ENCODE measurements at regions not wholly inside any gene's neighbourhood (a gene's known extent, or its start where the extent isn't known, plus 50 kb on each side); places are given as distances from the start of the nearest gene placed in this dataset.

DNA sequence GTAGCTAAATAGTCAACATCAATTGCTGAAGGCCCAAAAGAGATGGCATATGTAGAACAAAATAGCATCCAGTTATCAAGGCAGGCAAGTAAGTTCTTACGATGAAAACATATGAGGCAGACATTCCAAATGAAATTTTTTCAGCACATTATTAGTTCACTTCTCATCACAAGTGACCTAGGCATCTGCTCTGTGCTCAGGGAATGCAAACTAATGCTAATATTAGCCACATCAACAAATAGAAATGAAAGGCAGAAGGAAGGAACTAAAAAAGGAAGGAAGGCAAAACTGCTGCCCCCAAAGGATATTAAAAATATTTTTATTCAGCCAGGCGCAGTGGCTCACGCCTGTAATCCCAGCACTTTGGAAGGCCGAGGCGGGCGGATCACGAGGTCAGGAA is 51.2 kb upstream of the ROCK1 start:
- 66% methylated on average over 7 of the region's 7 CpGs for WGBS
- no peaks in the 10 kb centered on the region for H3K9me3 ChIP-seq (ENCODE audit: control insufficient read depth, low read length)
- H3K4me1 ChIP-seq (ENCODE audit: control insufficient read depth, insufficient read depth, low read length): no peaks in the 10 kb centered on the region
- H3K27ac ChIP-seq (ENCODE audit: low read length): no peak overlapping the region
- H3K27me3 ChIP-seq (ENCODE audit: control insufficient read depth, insufficient read depth): no peaks in the 10 kb centered on the region
- DNase-seq (no peak), ATAC-seq (no peak)
- no peak overlapping the region for H3K4me3 ChIP-seq (ENCODE audit: low read length)
- intact Hi-C loops (cut with DNase I): no loop called here

DNA sequence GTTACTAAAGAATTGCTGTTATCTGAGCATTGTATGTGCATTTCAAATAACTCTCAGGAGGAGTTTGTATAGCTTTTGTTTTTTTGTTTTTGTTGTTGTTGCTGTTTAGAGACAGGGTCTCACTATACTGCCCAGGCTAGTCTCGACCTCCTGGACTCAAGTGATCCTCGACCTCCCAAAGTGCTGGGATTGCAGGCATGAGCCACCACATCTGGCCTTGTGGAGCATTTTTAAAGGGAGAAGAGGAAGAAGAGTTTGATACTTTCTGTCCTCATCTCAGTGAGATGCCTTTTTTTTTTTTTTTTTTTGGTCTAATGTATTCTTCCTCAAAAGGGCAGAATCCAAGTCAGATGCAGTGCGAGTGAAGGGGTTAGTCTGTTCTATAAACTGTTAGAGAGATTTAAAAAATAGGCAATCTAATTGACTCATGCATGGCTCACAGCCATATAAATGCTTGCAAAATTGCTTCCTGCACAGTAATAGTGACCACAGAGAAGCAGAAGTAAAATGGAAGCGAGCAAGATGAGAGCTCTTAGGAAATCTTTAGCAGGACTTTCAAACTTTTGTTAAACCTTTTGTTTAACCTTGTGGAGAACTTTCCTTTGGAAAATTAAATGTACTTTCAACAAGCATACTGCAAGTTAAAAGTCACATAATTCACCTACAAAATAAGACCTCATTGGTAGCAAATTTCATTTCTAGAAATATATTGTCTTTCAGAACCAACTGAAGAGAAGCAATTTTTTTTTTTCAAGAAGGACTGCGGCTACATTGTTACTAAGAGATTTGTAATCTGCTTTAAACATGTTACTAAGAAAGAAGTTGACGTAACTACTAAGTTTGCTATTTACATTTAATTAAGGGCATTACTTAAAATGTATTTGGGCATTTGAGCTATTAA is 52.3 kb upstream of the ROCK1 start:
- H3K9me3 ChIP-seq (ENCODE audit: control insufficient read depth, low read length): no peaks in the 10 kb centered on the region
- H3K27ac ChIP-seq (ENCODE audit: low read length): no peak overlapping the region
- no peak overlapping the region for H3K4me3 ChIP-seq (ENCODE audit: low read length)
- ATAC-seq (peak; percentile 65 to 73), DNase-seq (peak in 1 of 3 donors; percentile 50)
- H3K27me3 ChIP-seq (ENCODE audit: control insufficient read depth, insufficient read depth): no peaks in the 10 kb centered on the region
- 67% methylated on average over 6 of the region's 6 CpGs for WGBS
- H3K4me1 ChIP-seq (ENCODE audit: control insufficient read depth, insufficient read depth, low read length): no peaks in the 10 kb centered on the region
- intact Hi-C loops (cut with DNase I): no loop called here

DNA sequence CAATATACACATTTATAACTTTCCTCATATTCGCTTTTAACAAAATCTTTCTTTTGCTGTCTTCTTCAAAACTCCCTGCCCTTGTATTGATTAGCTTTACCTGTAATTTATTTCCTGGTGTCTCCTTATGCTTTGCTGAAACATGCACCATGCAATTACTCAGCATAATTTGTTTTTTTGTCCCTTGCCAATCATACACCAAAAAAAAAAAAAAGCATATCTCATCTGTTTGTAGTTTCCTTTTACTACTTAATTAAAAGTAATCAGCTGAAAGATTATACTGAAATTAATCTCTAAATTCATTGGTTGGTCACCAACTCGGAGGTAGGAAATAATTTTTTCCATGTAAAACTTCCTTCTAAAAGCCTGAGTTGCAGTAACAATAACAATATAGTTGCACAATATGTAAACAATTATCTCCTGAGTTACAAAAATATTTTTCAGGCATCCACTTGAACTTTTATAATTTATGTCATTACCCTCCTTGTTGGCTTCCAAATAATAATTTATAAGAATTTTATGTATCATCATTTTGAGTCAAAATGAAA is 53.0 kb upstream of the ROCK1 start:
- Histone ChIP-seq H3K4me3 (ENCODE audit: low read length) (no peak overlapping the region), H3K27ac (ENCODE audit: low read length) (no peak overlapping the region), H3K4me1 (ENCODE audit: control insufficient read depth, insufficient read depth, low read length) (no peaks in the 10 kb centered on the region), H3K9me3 (ENCODE audit: control insufficient read depth, low read length) (no peaks in the 10 kb centered on the region), H3K27me3 (ENCODE audit: control insufficient read depth, insufficient read depth) (no peaks in the 10 kb centered on the region)
- 66% methylated on average over 2 of the region's 2 CpGs for WGBS
- ATAC-seq: no peak
- intact Hi-C loops (cut with DNase I): no loop called here
- DNase-seq: no peak

DNA sequence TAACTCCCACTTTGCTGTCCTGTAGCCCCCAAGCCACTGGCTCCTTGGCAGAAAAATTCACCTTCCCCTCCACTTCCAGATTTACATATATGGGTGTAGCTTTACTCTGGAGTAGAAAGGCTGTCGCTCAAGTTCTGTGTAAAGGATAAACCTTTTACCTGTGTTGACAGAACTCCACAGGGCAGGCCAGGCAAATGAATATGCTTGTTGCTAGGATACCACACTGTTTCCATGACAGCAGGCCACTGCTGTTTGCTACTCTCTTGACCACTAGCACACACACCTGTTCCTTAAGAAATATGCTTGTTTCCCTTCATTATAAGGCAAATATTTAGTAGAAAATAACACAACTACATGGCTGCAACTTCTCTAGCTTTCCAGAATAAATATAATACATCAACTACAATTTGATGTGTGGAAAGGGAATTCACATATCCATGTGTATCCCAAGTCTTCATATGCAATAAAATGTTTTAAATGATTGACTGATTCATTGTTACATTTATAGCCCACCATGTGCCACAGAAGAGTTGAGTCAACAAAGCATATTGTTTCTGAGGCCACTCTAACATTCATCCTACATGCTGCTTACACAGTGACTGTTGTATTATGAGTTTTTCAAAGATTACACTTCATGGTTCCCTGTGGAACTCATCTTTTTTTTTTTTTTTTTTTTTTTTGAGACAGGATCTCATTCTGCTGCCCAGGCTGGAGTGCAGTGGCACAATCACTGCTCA is 56.2 kb upstream of the ROCK1 start:
- DNase-seq: no peak
- H3K27ac ChIP-seq (ENCODE audit: low read length): no peak overlapping the region
- no peaks in the 10 kb centered on the region for H3K9me3 ChIP-seq (ENCODE audit: control insufficient read depth, low read length)
- WGBS: 29% methylated on average over 1 of the region's 1 CpG
- no peak overlapping the region for H3K4me3 ChIP-seq (ENCODE audit: low read length)
- intact Hi-C loops (cut with DNase I): no loop called here
- no peaks in the 10 kb centered on the region for H3K27me3 ChIP-seq (ENCODE audit: control insufficient read depth, insufficient read depth)
- H3K4me1 ChIP-seq (ENCODE audit: control insufficient read depth, insufficient read depth, low read length): no peaks in the 10 kb centered on the region
- ATAC-seq: no peak

DNA sequence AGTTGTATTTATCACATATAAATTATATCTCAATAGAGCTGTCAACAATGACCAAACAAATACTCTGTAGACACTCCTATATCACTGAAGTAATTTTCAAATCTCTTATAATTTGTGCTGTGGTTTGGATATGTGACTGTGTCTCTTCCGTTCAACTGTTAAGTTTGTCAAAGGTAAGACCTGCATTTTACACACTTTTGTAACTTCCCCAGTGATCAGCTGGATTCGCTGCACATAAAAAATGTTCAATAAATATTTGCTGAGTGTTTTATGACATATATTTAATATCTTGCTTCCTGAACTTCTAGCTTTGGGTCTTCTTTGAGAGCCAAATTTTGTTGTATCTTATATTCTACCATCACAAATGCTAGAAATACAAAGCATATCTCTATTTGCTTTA is 57.3 kb upstream of the ROCK1 start:
- intact Hi-C loops (cut with DNase I): no loop called here
- DNase-seq (no peak), ATAC-seq (no peak)
- 83% methylated on average over 2 of the region's 2 CpGs for WGBS
- Histone ChIP-seq H3K27ac (ENCODE audit: low read length) (no peak overlapping the region), H3K27me3 (ENCODE audit: control insufficient read depth, insufficient read depth) (no peaks in the 10 kb centered on the region), H3K4me3 (ENCODE audit: low read length) (no peak overlapping the region), H3K4me1 (ENCODE audit: control insufficient read depth, insufficient read depth, low read length) (no peaks in the 10 kb centered on the region), H3K9me3 (ENCODE audit: control insufficient read depth, low read length) (no peaks in the 10 kb centered on the region)

DNA sequence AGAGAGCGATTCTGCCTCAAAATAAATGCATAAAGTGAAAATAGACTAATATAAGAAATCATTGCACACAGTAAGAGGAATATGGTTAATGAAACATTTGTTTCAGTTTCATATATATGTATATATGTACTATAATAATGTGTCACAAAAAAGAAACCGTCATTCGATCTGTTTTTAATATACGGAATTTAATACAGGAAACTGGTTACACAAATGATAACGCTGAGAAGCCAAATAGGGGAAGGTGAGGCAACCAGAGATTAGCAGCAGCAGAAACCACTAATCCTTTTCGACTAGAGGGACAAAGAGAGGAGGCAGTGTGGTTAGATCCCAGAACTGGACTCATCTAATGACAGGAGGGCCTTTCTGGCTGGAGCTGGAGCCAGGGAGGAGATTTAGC is 64.2 kb upstream of the GREB1L start:
- ATAC-seq: no peak
- H3K27me3 ChIP-seq (ENCODE audit: control insufficient read depth, insufficient read depth): no peaks in the 10 kb centered on the region
- no peak overlapping the region for H3K27ac ChIP-seq (ENCODE audit: low read length)
- H3K9me3 ChIP-seq (ENCODE audit: control insufficient read depth, low read length): no peaks in the 10 kb centered on the region
- no peaks in the 10 kb centered on the region for H3K4me1 ChIP-seq (ENCODE audit: control insufficient read depth, insufficient read depth, low read length)
- DNase-seq: no peak
- 79% methylated on average over 6 of the region's 6 CpGs for WGBS
- intact Hi-C loops (cut with DNase I): no loop called here
- H3K4me3 ChIP-seq (ENCODE audit: low read length): no peak overlapping the region

DNA sequence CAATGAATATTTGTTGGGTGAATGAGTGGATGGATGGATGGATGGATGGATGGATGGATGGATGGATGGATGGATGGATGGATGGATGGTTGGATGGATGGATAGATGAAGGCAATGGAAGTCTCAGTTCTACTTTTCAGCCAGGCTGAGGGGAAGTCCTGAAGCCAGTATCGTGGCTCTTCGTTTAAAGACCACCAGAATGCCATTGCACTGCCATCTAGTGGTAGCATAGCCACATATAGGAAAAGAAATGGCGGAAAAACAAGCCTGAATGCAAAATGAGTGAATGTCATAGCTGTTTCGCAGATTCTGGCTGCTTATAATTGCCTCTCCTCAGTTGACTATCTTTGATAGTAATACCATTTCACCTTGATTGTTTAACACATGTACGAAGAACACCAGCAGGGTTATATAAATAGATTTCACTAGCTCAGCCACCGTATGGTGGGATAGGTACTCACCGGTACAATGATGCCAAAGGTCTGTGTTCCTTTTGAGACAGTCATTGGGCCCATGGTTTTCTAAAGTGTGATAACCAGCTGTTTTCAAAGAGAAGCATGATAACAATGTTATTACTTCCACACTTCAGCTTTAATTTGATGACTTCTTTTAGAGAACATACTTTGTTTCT is 62.3 kb upstream of the GREB1L start:
- Histone ChIP-seq H3K27ac (ENCODE audit: low read length) (no peak overlapping the region), H3K4me1 (ENCODE audit: control insufficient read depth, insufficient read depth, low read length) (no peaks in the 10 kb centered on the region), H3K9me3 (ENCODE audit: control insufficient read depth, low read length) (no peaks in the 10 kb centered on the region), H3K27me3 (ENCODE audit: control insufficient read depth, insufficient read depth) (no peaks in the 10 kb centered on the region), H3K4me3 (ENCODE audit: low read length) (no peak overlapping the region)
- DNase-seq (peak in 1 of 3 donors; percentile 36), ATAC-seq (peak; percentile 72 to 78)
- intact Hi-C loops (cut with DNase I): no loop called here
- WGBS: 23% methylated on average over 7 of the region's 7 CpGs

DNA sequence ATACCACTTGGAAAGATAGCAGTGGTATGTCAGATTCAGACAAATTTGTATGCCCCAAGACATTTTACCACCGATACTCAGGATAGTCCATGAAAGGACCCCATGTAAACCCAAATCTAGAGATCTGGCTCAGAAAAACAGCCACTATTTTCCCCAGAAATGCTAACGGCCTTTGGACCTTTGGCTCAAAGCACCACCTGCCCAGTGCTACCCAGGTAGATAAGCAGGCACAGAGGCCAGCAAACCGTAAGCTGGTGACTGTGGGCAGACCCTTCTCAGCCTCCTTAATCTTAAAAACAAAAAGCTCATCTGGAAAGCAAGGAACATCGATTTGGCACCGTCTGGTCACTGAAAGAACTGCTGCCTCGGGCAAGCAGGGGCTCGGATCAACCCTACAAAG is 61.4 kb upstream of the GREB1L start:
- DNase-seq (no peak), ATAC-seq (no peak)
- Histone ChIP-seq H3K4me1 (ENCODE audit: control insufficient read depth, insufficient read depth, low read length) (no peaks in the 10 kb centered on the region), H3K4me3 (ENCODE audit: low read length) (no peak overlapping the region), H3K9me3 (ENCODE audit: control insufficient read depth, low read length) (no peaks in the 10 kb centered on the region), H3K27me3 (ENCODE audit: control insufficient read depth, insufficient read depth) (no peaks in the 10 kb centered on the region), H3K27ac (ENCODE audit: low read length) (no peak overlapping the region)
- WGBS: 74% methylated on average over 7 of the region's 7 CpGs
- intact Hi-C loops (cut with DNase I): no loop called here

DNA sequence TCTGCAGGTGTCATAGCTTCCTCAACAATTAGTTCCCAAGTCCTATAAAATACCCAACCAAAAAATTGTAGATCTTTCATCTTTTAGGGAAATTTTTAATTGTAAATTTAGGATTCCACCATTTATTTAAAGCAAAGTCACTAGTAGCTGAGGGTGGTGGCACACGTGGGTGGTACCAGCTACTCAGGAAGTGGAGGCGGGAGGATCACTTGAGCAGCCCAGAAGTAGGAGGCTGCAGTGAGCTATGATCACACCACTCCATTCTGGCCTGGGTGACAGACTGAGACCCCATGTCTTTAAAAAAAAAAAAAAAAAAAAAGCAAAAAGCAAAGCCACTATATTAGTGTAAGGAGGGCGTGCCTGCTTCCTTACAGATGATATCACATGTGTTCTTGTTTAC is 60.3 kb upstream of the GREB1L start:
- Histone ChIP-seq H3K4me3 (ENCODE audit: low read length) (no peak overlapping the region), H3K9me3 (ENCODE audit: control insufficient read depth, low read length) (no peaks in the 10 kb centered on the region), H3K4me1 (ENCODE audit: control insufficient read depth, insufficient read depth, low read length) (no peaks in the 10 kb centered on the region), H3K27ac (ENCODE audit: low read length) (no peak overlapping the region), H3K27me3 (ENCODE audit: control insufficient read depth, insufficient read depth) (no peaks in the 10 kb centered on the region)
- no peak for ATAC-seq
- no peak for DNase-seq
- intact Hi-C loops (cut with DNase I): no loop called here
- WGBS: 68% methylated on average over 3 of the region's 3 CpGs

DNA sequence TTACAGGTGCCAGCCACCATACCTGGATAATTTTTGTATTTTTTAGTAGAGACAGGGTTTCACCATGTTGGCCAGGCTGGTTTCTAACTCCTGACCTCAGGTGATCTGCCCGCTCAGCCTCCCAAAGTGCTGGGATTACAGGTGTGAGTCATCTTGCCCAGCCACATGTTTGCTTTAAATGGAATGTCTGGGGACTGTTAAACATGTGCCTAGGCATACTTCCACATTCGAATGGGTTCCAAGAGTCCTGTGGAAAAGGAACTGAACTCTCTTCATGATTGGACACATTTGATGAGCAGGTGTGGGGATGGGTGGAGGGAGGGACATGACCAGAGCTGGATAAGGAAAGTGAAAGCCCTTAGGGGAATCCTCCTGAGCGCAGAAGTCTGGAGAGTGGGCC is 58.4 kb upstream of the GREB1L start:
- intact Hi-C loops (cut with DNase I): no loop called here
- H3K27me3 ChIP-seq (ENCODE audit: control insufficient read depth, insufficient read depth): no peaks in the 10 kb centered on the region
- H3K9me3 ChIP-seq (ENCODE audit: control insufficient read depth, low read length): no peaks in the 10 kb centered on the region
- WGBS: 83% methylated on average over 3 of the region's 3 CpGs
- no peak overlapping the region for H3K4me3 ChIP-seq (ENCODE audit: low read length)
- no peak for ATAC-seq
- H3K4me1 ChIP-seq (ENCODE audit: control insufficient read depth, insufficient read depth, low read length): no peaks in the 10 kb centered on the region
- no peak overlapping the region for H3K27ac ChIP-seq (ENCODE audit: low read length)
- DNase-seq: no peak
